Gastrocnemius medialis (tissue), 4 donors: ENCODE measurements at regions not wholly inside any gene's neighbourhood (a gene's known extent, or its start where the extent isn't known, plus 50 kb on each side); places are given as distances from the start of the nearest gene placed in this dataset.

Experiments used
- CTCF ChIP-seq, 5 experiments: fragments of 450-650 bp in 3 of 5; fragments of 200-600 bp in 2 of 5; sonication (generic) in 2 of 5; IDR thresholded peaks in 4 of 5; conservative IDR thresholded peaks in 1 of 5; 1 replicate in 4 of 5; 2 replicates in 1 of 5; pipeline ENCODE4 v1.5.1; 2016 to 2019; ENCODE audit warnings: antibody characterized with exemption in 5 of 5, mild to moderate bottlenecking in 3 of 5, moderate library complexity in 3 of 5
- POLR2A ChIP-seq, 2 donors: fragments of 450-650 bp; IDR thresholded peaks; one replicate each; pipeline ENCODE4 v1.6.1; 2017; ENCODE audit warnings: antibody characterized with exemption in 2 of 2, mild to moderate bottlenecking in 2 of 2, moderate library complexity in 2 of 2

- no peak for TF ChIP-seq CTCF (IDR thresholded peaks at IDR 0.05 in 4 of 5, conservative IDR thresholded peaks at IDR 0.05 in 1 of 5)
- TF ChIP-seq POLR2A (IDR thresholded peaks at IDR 0.05): no peak
Observed at GRCh38 chr13:33710924-33711323, 107.0 kb upstream of the RFC3 start.
